SU-DHL-6 (cell line): ENCODE measurements at regions not wholly inside any gene's neighbourhood (a gene's known extent, or its start where the extent isn't known, plus 50 kb on each side); places are given as distances from the start of the nearest gene placed in this dataset.

Experiments
- CTCF ChIP-seq: fragments of 200-600 bp; sonication (generic); IDR thresholded peaks from one replicate; pipeline ENCODE4 v1.5.1; 2017; ENCODE audit warnings: antibody characterized with exemption, mild to moderate bottlenecking, low read length, moderate library complexity; ENCODE audit not compliant: insufficient read depth, poor library complexity, severe bottlenecking
- EZH2phosphoT487 ChIP-seq: fragments of 200-600 bp; sonication (generic), shearing (Covaris generic); conservative IDR thresholded peaks from 2 replicates; pipeline ENCODE4 v1.6.1; 2018; ENCODE audit warnings: mild to moderate bottlenecking, antibody characterized with exemption, low read length, moderate library complexity, mixed read lengths

- no peak for TF ChIP-seq CTCF
- no peak for TF ChIP-seq EZH2phosphoT487
Observed at GRCh38 chr13:106343836-106344235, 191.6 kb downstream of the EFNB2 start.
